ENCODE measurements at regions not wholly inside any gene's neighbourhood (a gene's known extent, or its start where the extent isn't known, plus 50 kb on each side); places are given as distances from the start of the nearest gene placed in this dataset.

GRCh38 chr2:161005170-161005569 lies 155.1 kb upstream of the TANK start:
- no peaks in the 10 kb centered on the region for H3K9me3 ChIP-seq (replicated peaks in 1 of 3)
- no peak overlapping the region for H3K4me3 ChIP-seq
- 0 to 81% (median 60%) methylated on average over 1 of the region's 1 CpG for WGBS, 4 donors
- no peak overlapping the region for H3K27ac ChIP-seq
- H3K4me1 ChIP-seq (replicated peaks in 1 of 2): no peaks in the 10 kb centered on the region
- intact Hi-C loops (cut with DNase I): no loop called here
- no peaks in the 10 kb centered on the region for H3K36me3 ChIP-seq (replicated peaks in 1 of 2)
- no peak for DNase-seq
- no peaks in the 10 kb centered on the region for H3K27me3 ChIP-seq
- TF ChIP-seq POLR2A (IDR thresholded peaks at IDR 0.05) (no peak), CTCF (IDR thresholded peaks at IDR 0.05) (no peak)

- Histone ChIP-seq H3K9me3 (replicated peaks in 1 of 3) (no peaks in the 10 kb centered on the region), H3K36me3 (replicated peaks in 1 of 2) (no peaks in the 10 kb centered on the region), H3K4me1 (replicated peaks in 1 of 2) (no peaks in the 10 kb centered on the region), H3K27me3 (no peaks in the 10 kb centered on the region), H3K4me3 (no peak overlapping the region), H3K27ac (no peak overlapping the region)
- no peak for TF ChIP-seq POLR2A (IDR thresholded peaks at IDR 0.05)
- TF ChIP-seq CTCF (IDR thresholded peaks at IDR 0.05): no peak
- intact Hi-C loops (cut with DNase I): no loop called here
- DNase-seq: no peak
- WGBS, 4 donors: 71 to 88% (median 82%) methylated on average over 3 of the region's 3 CpGs
These were observed 151.9 kb upstream of the TANK start for GRCh38 chr2:161008311-161008710.

GRCh38 chr2:161010503-161011015 lies 149.7 kb upstream of the TANK start:
- DNase-seq: no peak
- WGBS, 4 donors: 38 to 75% (median 71%) methylated on average over 6 to 7 of the region's 7 CpGs
- no peaks in the 10 kb centered on the region for H3K9me3 ChIP-seq (replicated peaks in 1 of 3)
- no peaks in the 10 kb centered on the region for H3K27me3 ChIP-seq
- H3K27ac ChIP-seq: no peak overlapping the region
- intact Hi-C loops (cut with DNase I): no loop called here
- no peak overlapping the region for H3K4me3 ChIP-seq
- TF ChIP-seq CTCF (IDR thresholded peaks at IDR 0.05): no peak
- no peak for TF ChIP-seq POLR2A (IDR thresholded peaks at IDR 0.05)
- H3K36me3 ChIP-seq (replicated peaks in 1 of 2): no peaks in the 10 kb centered on the region
- H3K4me1 ChIP-seq (replicated peaks in 1 of 2): no peaks in the 10 kb centered on the region

DNA sequence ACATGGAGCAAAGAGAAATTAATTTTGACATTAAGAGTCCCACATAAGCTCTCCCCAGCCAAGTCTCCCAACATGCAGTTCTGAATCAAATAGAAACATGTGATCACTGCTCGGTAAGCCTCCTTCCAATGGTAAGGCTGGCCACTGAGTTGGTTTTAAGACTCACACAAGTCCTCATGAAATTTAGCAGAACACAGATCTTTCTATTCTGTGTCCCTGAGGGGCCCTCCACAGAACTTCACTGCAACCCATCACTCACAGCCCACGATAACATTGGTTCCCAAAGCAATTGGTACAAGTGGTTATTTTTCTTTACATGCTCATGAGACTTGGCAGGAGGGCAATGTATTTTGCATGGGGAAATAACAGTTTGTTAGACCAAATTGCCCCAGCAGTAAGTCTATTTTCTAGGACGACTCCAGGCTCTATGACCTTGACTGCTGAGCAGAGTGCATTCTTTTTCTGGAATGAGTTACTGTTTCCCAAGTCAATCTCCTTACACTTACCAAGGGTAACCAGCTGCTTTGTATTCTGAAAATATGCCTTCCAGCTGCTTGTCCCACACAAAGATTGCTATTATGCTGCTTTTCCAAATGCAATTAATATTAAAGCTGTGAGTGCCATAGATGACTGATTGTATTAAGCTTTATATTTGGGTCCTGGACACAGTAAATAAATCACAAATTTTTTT lies 142.3 kb upstream of the TANK start:
- no peaks in the 10 kb centered on the region for H3K9me3 ChIP-seq (replicated peaks in 1 of 3)
- H3K4me3 ChIP-seq: no peak overlapping the region
- intact Hi-C loops (cut with DNase I): no loop called here
- peak in 3 of 7 donors; percentile 14 to 19 (median 16) for DNase-seq
- H3K27me3 ChIP-seq: no peaks in the 10 kb centered on the region
- H3K36me3 ChIP-seq (replicated peaks in 1 of 2): no peaks in the 10 kb centered on the region
- peaks cover 0 to 9% of the 10 kb centered on the region in 2 donors for H3K4me1 ChIP-seq (replicated peaks in 1 of 2)
- WGBS, 4 donors: 37 to 50% (median 44%) methylated on average over 3 of the region's 3 CpGs
- peak overlapping the region in 1 of 5 donors; percentile 3 for H3K27ac ChIP-seq
- TF ChIP-seq POLR2A (IDR thresholded peaks at IDR 0.05) (no peak), CTCF (IDR thresholded peaks at IDR 0.05) (no peak)
